ENCODE measurements at regions not wholly inside any gene's neighbourhood (a gene's known extent, or its start where the extent isn't known, plus 50 kb on each side); places are given as distances from the start of the nearest gene placed in this dataset.

DNA sequence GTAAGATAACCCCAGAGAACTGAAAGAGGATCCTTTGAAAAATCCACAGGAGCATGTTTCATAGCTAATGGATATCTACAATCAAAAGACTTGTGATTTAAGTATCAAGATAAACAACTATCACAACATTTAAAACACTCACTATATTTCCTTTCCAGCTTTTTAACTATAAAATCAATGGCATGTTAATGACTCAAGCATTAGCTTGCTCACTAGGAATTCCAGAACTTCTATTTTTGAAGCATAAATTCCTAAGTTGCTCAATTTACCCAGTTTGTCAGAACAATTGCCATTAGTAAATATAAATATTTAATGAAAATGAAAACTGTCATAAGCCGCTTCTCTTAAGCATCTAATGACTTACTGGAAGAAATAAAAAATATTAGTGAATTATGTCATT lies 355.3 kb downstream of the PRELID2 start:
- Histone ChIP-seq H3K9me3 (ENCODE audit: insufficient read depth, low read depth, low read length) (no peaks in the 10 kb centered on the region), H3K9ac (ENCODE audit: low read depth, low read length) (no peak overlapping the region), H3K4me3 (ENCODE audit: low read length) (no peak overlapping the region), H3K27ac (ENCODE audit: low read depth, low read length) (no peak overlapping the region), H3K4me1 (ENCODE audit: insufficient read depth, low read length) (peaks cover 4% of the 10 kb centered on the region), H3K36me3 (ENCODE audit: insufficient read depth, low read length) (no peaks in the 10 kb centered on the region), H3K27me3 (ENCODE audit: insufficient read depth, low read length) (no peaks in the 10 kb centered on the region)
- WGBS = no CpG with 5 or more reads among the region's 1 CpG

DNA sequence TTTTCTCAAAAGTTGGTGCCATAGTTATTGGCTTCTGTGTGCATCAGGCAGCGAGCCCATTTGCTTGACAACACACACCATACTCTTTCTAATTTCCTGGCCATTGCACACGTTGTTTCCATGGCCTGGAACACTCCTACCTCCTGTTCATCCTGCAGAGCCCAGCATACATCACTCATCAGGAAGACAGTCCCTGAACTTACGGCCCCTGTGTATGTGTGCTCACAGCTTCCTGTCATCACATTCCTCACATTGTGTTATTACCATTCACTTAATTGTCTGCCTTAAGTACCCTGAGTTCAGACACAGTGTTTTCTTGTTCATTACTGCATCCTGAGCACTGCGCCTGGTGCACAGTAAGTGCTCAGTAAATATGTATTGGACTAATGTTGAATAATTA lies 355.9 kb downstream of the PRELID2 start:
- Histone ChIP-seq H3K27me3 (ENCODE audit: insufficient read depth, low read length) (no peaks in the 10 kb centered on the region), H3K4me3 (ENCODE audit: low read length) (no peak overlapping the region), H3K27ac (ENCODE audit: low read depth, low read length) (no peak overlapping the region), H3K9ac (ENCODE audit: low read depth, low read length) (no peak overlapping the region), H3K4me1 (ENCODE audit: insufficient read depth, low read length) (peaks cover 4% of the 10 kb centered on the region), H3K36me3 (ENCODE audit: insufficient read depth, low read length) (no peaks in the 10 kb centered on the region), H3K9me3 (ENCODE audit: insufficient read depth, low read depth, low read length) (no peaks in the 10 kb centered on the region)
- 73% methylated on average over 4 of the region's 4 CpGs for WGBS

DNA sequence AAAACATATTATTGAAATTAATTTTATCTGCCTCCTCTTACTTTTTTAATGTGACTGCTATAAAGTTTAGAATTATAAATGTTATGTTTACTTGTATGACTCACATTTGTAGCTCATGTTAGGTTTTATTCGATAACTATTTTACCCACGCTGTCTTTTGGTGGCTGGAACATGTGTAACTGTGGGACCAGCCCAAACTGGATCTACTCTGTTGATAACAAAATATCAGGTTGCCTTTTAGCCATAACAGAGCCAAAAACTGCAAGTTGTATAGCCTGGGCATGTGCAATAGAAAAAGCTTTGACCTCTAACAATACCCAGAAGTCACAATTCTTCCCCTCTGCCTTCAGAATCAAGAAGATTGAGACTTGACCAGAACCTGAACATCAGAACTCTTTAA lies 356.5 kb downstream of the PRELID2 start:
- WGBS = 95% methylated on average over 2 of the region's 2 CpGs
- H3K4me3 ChIP-seq (ENCODE audit: low read length) = no peak overlapping the region
- H3K9ac ChIP-seq (ENCODE audit: low read depth, low read length) = no peak overlapping the region
- no peaks in the 10 kb centered on the region for H3K36me3 ChIP-seq (ENCODE audit: insufficient read depth, low read length)
- H3K9me3 ChIP-seq (ENCODE audit: insufficient read depth, low read depth, low read length) = no peaks in the 10 kb centered on the region
- no peak overlapping the region for H3K27ac ChIP-seq (ENCODE audit: low read depth, low read length)
- peaks cover 4% of the 10 kb centered on the region for H3K4me1 ChIP-seq (ENCODE audit: insufficient read depth, low read length)
- no peaks in the 10 kb centered on the region for H3K27me3 ChIP-seq (ENCODE audit: insufficient read depth, low read length)

DNA sequence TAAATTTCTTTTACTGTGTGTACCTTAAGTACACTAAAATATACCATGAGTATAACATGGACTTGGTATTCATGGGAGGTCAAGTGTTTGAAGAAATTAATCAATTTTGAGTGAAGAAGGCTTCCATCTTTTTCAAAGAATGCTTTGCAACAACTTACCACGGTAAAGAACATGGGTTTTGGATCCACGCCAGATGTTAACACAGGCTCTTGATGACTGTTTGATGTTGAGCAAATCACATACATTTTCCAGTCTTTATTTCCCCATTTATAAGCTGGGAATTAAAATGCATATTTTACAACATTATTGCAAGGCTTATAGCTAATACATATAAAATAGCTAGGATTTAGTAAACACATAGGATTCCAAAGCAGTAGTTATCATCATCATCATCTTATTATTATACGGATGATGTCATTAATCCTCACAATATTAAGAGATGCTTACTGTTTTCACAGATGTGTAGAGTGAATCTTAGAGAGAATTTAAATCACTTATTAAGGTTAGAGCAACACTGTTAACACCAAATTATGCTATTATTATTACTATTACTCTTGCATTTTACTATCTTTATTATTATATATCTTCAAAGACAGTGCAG lies 362.0 kb downstream of the PRELID2 start:
- Histone ChIP-seq H3K36me3 (ENCODE audit: insufficient read depth, low read length) (no peaks in the 10 kb centered on the region), H3K4me3 (ENCODE audit: low read length) (no peak overlapping the region), H3K9ac (ENCODE audit: low read depth, low read length) (no peak overlapping the region), H3K9me3 (ENCODE audit: insufficient read depth, low read depth, low read length) (no peaks in the 10 kb centered on the region), H3K27me3 (ENCODE audit: insufficient read depth, low read length) (no peaks in the 10 kb centered on the region), H3K4me1 (ENCODE audit: insufficient read depth, low read length) (peaks cover 6% of the 10 kb centered on the region; the same call in 1 of the 2 replicates), H3K27ac (ENCODE audit: low read depth, low read length) (no peak overlapping the region)
- 93% methylated on average over 2 of the region's 3 CpGs for WGBS

DNA sequence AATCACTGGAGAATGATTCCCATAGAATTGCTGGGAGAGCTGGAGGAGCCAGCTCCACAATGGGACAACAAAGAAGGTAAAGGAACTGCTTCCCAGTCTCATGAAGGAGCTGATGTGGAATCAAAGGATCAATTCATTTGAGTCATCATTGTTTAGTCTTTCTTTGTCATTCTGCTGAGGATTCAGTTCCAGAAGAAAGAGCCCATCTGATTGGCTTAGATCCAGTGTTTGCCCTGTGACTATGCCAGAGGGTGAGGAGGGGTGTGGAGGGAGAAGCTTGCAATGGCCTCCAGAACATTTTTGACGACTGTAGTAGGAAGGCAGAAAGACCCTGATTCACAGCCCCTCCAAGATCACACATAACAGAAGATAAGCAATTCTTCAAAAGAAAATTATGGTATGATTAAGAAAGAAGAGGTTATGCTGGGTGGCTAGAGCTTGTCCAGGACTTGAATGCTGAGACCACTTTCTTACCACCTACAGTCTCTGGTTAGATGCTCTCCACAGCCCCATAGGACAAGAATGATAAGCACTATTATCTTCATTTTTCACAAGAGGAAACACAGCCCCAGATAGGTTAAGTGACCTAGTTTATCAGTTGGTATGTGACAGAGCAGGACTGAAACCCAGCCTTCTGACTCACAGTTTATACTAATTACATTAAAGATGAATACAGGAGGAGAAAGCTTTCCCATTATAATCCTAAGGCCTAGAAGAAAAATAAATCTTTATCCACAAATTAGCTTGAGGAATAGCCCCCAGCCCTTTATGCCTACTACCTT lies 363.1 kb downstream of the PRELID2 start:
- Histone ChIP-seq H3K27me3 (ENCODE audit: insufficient read depth, low read length) (no peaks in the 10 kb centered on the region), H3K36me3 (ENCODE audit: insufficient read depth, low read length) (no peaks in the 10 kb centered on the region), H3K4me3 (ENCODE audit: low read length) (no peak overlapping the region), H3K9ac (ENCODE audit: low read depth, low read length) (no peak overlapping the region), H3K9me3 (ENCODE audit: insufficient read depth, low read depth, low read length) (no peaks in the 10 kb centered on the region), H3K27ac (ENCODE audit: low read depth, low read length) (no peak overlapping the region), H3K4me1 (ENCODE audit: insufficient read depth, low read length) (peaks cover 6% of the 10 kb centered on the region; the same call in 1 of the 2 replicates)
- WGBS = no CpG with 5 or more reads among the region's 1 CpG

DNA sequence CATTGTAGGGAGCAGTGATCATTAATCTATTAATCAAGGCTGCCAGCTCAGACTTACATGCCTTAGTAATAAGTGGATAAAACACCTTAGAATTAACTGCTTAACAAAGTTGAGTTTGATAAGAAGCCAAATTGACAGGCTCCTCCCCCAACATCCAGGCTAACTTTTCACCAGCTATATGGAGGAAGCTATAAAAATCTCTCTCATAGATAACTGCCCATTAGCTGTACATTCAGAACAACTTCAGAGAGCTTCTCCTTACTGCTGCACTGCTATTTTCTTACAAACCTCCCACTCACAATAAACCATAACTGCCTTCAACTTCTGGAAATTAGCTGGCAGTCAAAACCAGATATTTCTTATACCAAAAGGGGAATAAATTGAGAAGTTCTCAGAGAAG lies 364.1 kb downstream of the PRELID2 start:
- Histone ChIP-seq H3K4me3 (ENCODE audit: low read length) (no peak overlapping the region), H3K27ac (ENCODE audit: low read depth, low read length) (no peak overlapping the region), H3K36me3 (ENCODE audit: insufficient read depth, low read length) (no peaks in the 10 kb centered on the region), H3K9ac (ENCODE audit: low read depth, low read length) (no peak overlapping the region), H3K9me3 (ENCODE audit: insufficient read depth, low read depth, low read length) (no peaks in the 10 kb centered on the region), H3K27me3 (ENCODE audit: insufficient read depth, low read length) (no peaks in the 10 kb centered on the region), H3K4me1 (ENCODE audit: insufficient read depth, low read length) (peaks cover 6% of the 10 kb centered on the region; the same call in 1 of the 2 replicates)

DNA sequence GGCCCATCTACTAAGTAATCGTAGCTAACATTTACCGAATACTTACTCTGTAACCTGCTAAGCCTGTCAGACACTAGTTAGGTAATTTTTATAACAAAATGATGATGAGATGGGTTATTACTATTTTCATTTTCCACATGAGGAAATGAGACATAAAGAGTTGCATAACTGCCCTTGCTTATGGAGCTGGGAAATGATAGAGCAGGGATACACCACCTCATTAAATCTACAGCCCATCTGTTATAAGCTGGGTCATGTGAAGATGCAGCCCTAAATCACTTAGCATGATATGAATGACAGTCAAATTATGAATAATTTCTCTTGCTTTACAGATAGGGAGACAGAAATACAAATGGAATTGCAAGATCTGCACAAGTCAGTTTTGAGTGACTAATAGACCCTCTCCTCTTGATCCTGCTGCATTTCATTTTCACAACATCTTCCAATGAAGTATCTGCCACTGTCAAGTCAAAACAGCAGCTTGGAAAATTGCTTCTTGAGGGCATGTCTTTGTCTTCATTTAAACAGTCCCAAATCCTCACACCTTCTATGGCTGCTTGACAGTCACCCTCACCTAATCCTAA lies 364.7 kb downstream of the PRELID2 start:
- 100% methylated on average over 2 of the region's 2 CpGs for WGBS
- Histone ChIP-seq H3K4me1 (ENCODE audit: insufficient read depth, low read length) (peaks cover 6% of the 10 kb centered on the region; the same call in 1 of the 2 replicates), H3K9me3 (ENCODE audit: insufficient read depth, low read depth, low read length) (no peaks in the 10 kb centered on the region), H3K27me3 (ENCODE audit: insufficient read depth, low read length) (no peaks in the 10 kb centered on the region), H3K27ac (ENCODE audit: low read depth, low read length) (no peak overlapping the region), H3K4me3 (ENCODE audit: low read length) (no peak overlapping the region), H3K36me3 (ENCODE audit: insufficient read depth, low read length) (no peaks in the 10 kb centered on the region), H3K9ac (ENCODE audit: low read depth, low read length) (no peak overlapping the region)

DNA sequence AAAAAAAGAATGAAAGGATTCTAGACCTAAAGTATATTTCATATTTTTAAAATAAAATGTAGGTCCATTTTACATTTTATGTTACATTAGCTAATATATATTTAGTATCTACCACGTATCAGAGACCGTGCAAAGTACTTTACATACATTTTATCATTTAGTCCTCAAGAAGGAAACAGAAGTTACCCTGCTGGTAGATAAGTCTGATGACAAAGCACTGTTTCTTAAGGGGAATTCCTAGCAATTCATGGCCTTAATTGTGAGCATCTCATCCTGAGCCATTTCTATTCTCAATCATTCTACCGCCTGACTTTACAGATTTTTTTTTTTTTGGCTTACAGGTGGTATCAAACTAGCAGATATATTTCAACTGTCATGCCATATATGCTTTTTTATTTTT lies 367.7 kb downstream of the PRELID2 start:
- 100% methylated on average over 1 of the region's 3 CpGs for WGBS

DNA sequence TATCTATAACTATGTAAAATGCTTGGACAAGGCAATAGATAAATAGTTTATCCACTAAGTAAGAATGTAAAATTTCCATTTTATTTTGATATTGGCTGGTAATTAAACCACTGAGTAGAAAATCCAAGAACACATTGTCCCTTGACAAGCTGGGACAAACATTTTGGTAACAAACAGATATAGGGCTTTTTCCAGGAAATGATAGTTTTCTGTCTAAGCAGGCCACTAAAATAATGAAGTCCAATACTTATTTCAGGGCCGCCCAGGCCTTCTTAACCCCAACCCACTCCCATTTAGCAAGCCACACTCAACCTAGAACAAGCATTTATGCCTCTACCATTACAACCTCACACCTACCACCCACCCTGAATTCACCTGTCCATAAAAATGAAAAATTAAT lies 368.6 kb downstream of the PRELID2 start:
- no peaks in the 10 kb centered on the region for H3K27me3 ChIP-seq (ENCODE audit: insufficient read depth, low read length)
- WGBS = 85% methylated on average over 1 of the region's 1 CpG
- peaks cover 2% of the 10 kb centered on the region; the same call in 1 of the 2 replicates for H3K4me1 ChIP-seq (ENCODE audit: insufficient read depth, low read length)
- H3K9ac ChIP-seq (ENCODE audit: low read depth, low read length) = no peak overlapping the region
- H3K27ac ChIP-seq (ENCODE audit: low read depth, low read length) = no peak overlapping the region
- H3K36me3 ChIP-seq (ENCODE audit: insufficient read depth, low read length) = no peaks in the 10 kb centered on the region
- H3K4me3 ChIP-seq (ENCODE audit: low read length) = no peak overlapping the region
- no peaks in the 10 kb centered on the region for H3K9me3 ChIP-seq (ENCODE audit: insufficient read depth, low read depth, low read length)

More for the DNA sequence above, 367.7 kb downstream of the PRELID2 start:
- H3K36me3 ChIP-seq (ENCODE audit: insufficient read depth, low read length) = no peaks in the 10 kb centered on the region
- H3K27ac ChIP-seq (ENCODE audit: low read depth, low read length) = no peak overlapping the region
- H3K9me3 ChIP-seq (ENCODE audit: insufficient read depth, low read depth, low read length) = no peaks in the 10 kb centered on the region
- no peak overlapping the region for H3K4me3 ChIP-seq (ENCODE audit: low read length)
- peaks cover 6% of the 10 kb centered on the region; the same call in 1 of the 2 replicates for H3K4me1 ChIP-seq (ENCODE audit: insufficient read depth, low read length)
- H3K9ac ChIP-seq (ENCODE audit: low read depth, low read length) = no peak overlapping the region
- H3K27me3 ChIP-seq (ENCODE audit: insufficient read depth, low read length) = no peaks in the 10 kb centered on the region

DNA sequence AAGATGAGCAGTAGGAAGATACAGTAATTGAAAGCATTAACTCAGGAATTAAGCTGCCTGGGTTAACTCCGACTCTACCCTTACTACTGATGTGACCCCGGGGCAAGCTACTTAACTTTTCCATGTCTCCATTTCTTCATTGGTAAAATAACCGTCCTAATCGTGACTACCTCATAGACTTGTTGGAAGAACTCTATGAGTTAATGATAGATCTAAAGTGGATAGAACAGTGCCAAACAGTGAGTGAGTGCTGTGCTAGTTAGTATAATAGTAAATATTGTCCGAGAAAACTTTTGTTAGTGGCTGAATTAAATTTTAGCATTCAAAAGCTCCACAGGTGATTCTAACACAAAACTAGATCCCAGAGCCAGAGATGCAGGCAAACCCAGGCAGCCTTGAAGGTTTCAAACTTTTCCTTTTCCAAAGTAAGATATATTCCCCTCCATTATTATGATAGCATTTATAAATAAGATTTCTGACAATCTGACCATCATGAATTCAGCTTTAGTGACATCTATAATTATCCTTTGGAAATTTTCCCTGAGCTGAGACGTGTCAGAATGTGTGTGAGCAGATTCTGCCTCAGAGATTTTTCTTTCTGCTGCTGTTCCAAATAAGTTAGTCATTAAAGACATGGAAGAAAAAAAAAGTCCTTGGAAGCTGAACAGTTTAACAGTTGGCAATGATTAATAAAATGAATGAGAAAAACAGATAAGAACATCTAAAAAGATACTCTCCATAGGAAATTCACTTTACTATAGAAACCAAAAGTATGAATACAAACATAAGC lies 369.5 kb downstream of the PRELID2 start:
- no peak overlapping the region for H3K4me3 ChIP-seq (ENCODE audit: low read length)
- no peak overlapping the region for H3K9ac ChIP-seq (ENCODE audit: low read depth, low read length)
- H3K27ac ChIP-seq (ENCODE audit: low read depth, low read length) = no peak overlapping the region
- no peaks in the 10 kb centered on the region for H3K9me3 ChIP-seq (ENCODE audit: insufficient read depth, low read depth, low read length)
- H3K36me3 ChIP-seq (ENCODE audit: insufficient read depth, low read length) = no peaks in the 10 kb centered on the region
- H3K4me1 ChIP-seq (ENCODE audit: insufficient read depth, low read length) = no peaks in the 10 kb centered on the region
- no peaks in the 10 kb centered on the region for H3K27me3 ChIP-seq (ENCODE audit: insufficient read depth, low read length)
- 97% methylated on average over 6 of the region's 6 CpGs for WGBS

DNA sequence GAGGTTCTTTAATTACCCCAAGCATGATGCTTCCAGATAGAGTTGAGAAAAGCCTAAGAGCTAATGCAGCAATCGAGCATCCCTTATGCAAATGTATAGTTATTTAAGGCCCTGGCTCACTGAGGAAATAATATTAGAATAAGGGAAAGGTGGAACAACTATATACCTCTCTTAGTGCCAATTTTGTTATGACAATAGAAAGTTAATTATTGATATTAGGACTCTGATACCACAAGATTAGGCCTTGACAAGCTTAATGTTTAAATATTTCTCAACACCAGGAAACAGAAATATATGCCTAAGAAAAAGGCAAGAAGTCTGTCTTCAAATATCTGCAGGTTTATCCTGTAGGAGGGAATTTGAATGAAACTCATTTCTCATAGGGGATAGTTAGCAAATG lies 371.0 kb downstream of the PRELID2 start:
- no peak overlapping the region for H3K9ac ChIP-seq (ENCODE audit: low read depth, low read length)
- no peaks in the 10 kb centered on the region for H3K36me3 ChIP-seq (ENCODE audit: insufficient read depth, low read length)
- no peaks in the 10 kb centered on the region for H3K9me3 ChIP-seq (ENCODE audit: insufficient read depth, low read depth, low read length)
- no peak overlapping the region for H3K4me3 ChIP-seq (ENCODE audit: low read length)
- H3K4me1 ChIP-seq (ENCODE audit: insufficient read depth, low read length) = no peaks in the 10 kb centered on the region
- no peak overlapping the region for H3K27ac ChIP-seq (ENCODE audit: low read depth, low read length)
- WGBS = 83% methylated on average over 1 of the region's 1 CpG
- H3K27me3 ChIP-seq (ENCODE audit: insufficient read depth, low read length) = no peaks in the 10 kb centered on the region

All from HUES64 (cell line).